NCI-H748 (cell line): ENCODE measurements at regions not wholly inside any gene's neighbourhood (a gene's known extent, or its start where the extent isn't known, plus 50 kb on each side); places are given as distances from the start of the nearest gene placed in this dataset.
"Not testable (repeated sequence)": the region's sequence is repeated elsewhere in the genome, so short reads cannot be mapped to it uniquely, and the experiment has no call there.

ENCODE experiments used
- DNase-seq: peaks from one replicate; lab custom pipeline; 2025; ENCODE audit not compliant: unreplicated experiment; lab: John Stamatoyannopoulos, UW

GRCh38 chr12:86521870-86522269 lies 265.7 kb upstream of the MGAT4C start:
- DNase-seq, result no peak

GRCh38 chr12:86513226-86513625 lies 257.0 kb upstream of the MGAT4C start:
- DNase-seq, result no peak

GRCh38 chr12:86496595-86496994 lies 240.4 kb upstream of the MGAT4C start:
- DNase-seq, result peak; percentile 89

GRCh38 chr12:86484473-86484872 lies 228.3 kb upstream of the MGAT4C start:
- no peak for DNase-seq

GRCh38 chr12:86473231-86473630 lies 217.0 kb upstream of the MGAT4C start:
- DNase-seq, result no peak

- DNase-seq, result no peak
Measured at GRCh38 chr12:86456776-86457175, 200.6 kb upstream of the MGAT4C start.

GRCh38 chr12:86456241-86456640 lies 200.1 kb upstream of the MGAT4C start:
- peak; percentile 4 for DNase-seq

- DNase-seq, result no peak
Measured at GRCh38 chr12:86445356-86445755, 189.2 kb upstream of the MGAT4C start.

- DNase-seq, result peak; percentile 74
Measured at GRCh38 chr12:86435053-86435452, 178.9 kb upstream of the MGAT4C start.

- DNase-seq, result no peak
Measured at GRCh38 chr12:86429824-86430223, 173.6 kb upstream of the MGAT4C start.

- DNase-seq, result no peak
Measured at GRCh38 chr12:86421333-86421732, 165.1 kb upstream of the MGAT4C start.

- no peak for DNase-seq
Measured at GRCh38 chr12:86414201-86414600, 158.0 kb upstream of the MGAT4C start.

GRCh38 chr12:86411710-86412109 lies 155.5 kb upstream of the MGAT4C start:
- DNase-seq, result no peak

- DNase-seq, result peak; percentile 45
Measured at GRCh38 chr12:86407620-86408208, 151.5 kb upstream of the MGAT4C start.

- no peak for DNase-seq
Measured at GRCh38 chr12:86389949-86390348, 133.8 kb upstream of the MGAT4C start.

GRCh38 chr12:86387591-86388145 lies 131.5 kb upstream of the MGAT4C start:
- no peak for DNase-seq

GRCh38 chr12:86383759-86384158 lies 127.6 kb upstream of the MGAT4C start:
- DNase-seq, result not testable (repeated sequence)

GRCh38 chr12:86379337-86379736 lies 123.1 kb upstream of the MGAT4C start:
- DNase-seq, result no peak

GRCh38 chr12:86376052-86376451 lies 119.9 kb upstream of the MGAT4C start:
- DNase-seq, result no peak

- DNase-seq, result no peak
Measured at GRCh38 chr12:86373813-86374212, 117.6 kb upstream of the MGAT4C start.

GRCh38 chr12:86367137-86367536 lies 110.9 kb upstream of the MGAT4C start:
- no peak for DNase-seq

- peak; percentile 56 for DNase-seq
Measured at GRCh38 chr12:86349196-86349595, 93.0 kb upstream of the MGAT4C start.

- DNase-seq, result no peak
Measured at GRCh38 chr12:86333955-86334522, 77.8 kb upstream of the MGAT4C start.
